Uterus (tissue), 3 donors: ENCODE measurements at regions not wholly inside any gene's neighbourhood (a gene's known extent, or its start where the extent isn't known, plus 50 kb on each side); places are given as distances from the start of the nearest gene placed in this dataset.

ENCODE experiments used
- DNase-seq, 2 donors: peaks; one replicate each; pipeline ENCODE4 v3.0.0-alpha.2; 2019 to 2020
- H3K27ac ChIP-seq, 2 donors: fragments of 200-600 bp; sonication (generic); 1 replicate in 1 of 2; 2 replicates in 1 of 2; pipeline ENCODE4 v1.5.1; 2016 to 2018
- H3K27me3 ChIP-seq, 2 donors: fragments of 200-600 bp; sonication (generic); one replicate each; pipeline ENCODE4 v1.5.1; 2018 to 2019; ENCODE audit warnings: control low read depth in 1 of 2
- H3K36me3 ChIP-seq, 2 donors: fragments of 200-600 bp; sonication (generic); one replicate each; pipeline ENCODE4 v1.5.1; 2019; ENCODE audit warnings: control low read depth in 1 of 2
- H3K4me1 ChIP-seq, 2 donors: fragments of 200-600 bp; sonication (generic); one replicate each; pipeline ENCODE4 v1.5.1; 2018 to 2019; ENCODE audit warnings: control low read depth in 1 of 2
- H3K4me3 ChIP-seq, 2 donors: fragments of 200-600 bp; sonication (generic); 1 replicate in 1 of 2; 2 replicates in 1 of 2; pipeline ENCODE4 v1.5.1; 2018 to 2019; ENCODE audit warnings: mild to moderate bottlenecking in 1 of 2
- H3K9me3 ChIP-seq, 2 donors: fragments of 200-600 bp; sonication (generic); one replicate each; pipeline ENCODE4 v1.5.1; 2019; ENCODE audit warnings: control low read depth in 1 of 2
- CTCF ChIP-seq, 4 experiments: fragments of 200-600 bp in 2 of 4; fragments of 450-650 bp in 2 of 4; sonication (generic) in 2 of 4; IDR thresholded peaks; one replicate each; pipeline ENCODE4 v1.5.1; 2016 to 2019; ENCODE audit warnings: antibody characterized with exemption in 4 of 4, mild to moderate bottlenecking in 2 of 4, moderate library complexity in 1 of 4
- POLR2A ChIP-seq, 2 donors: fragments of 450-650 bp; IDR thresholded peaks; one replicate each; pipeline ENCODE4 v1.6.1; 2016; ENCODE audit warnings: antibody characterized with exemption in 2 of 2, mild to moderate bottlenecking in 1 of 2, moderate library complexity in 1 of 2
- intact Hi-C: fragments of 100-400 bp; cut with DNase I; formaldehyde crosslinking; loops from one replicate; pipeline ENCODE4 v1.15.1; 2023; ENCODE audit warnings: low total_unique reads
- donor health status: DM: yes; HTN: yes; CAD: no.

DNA sequence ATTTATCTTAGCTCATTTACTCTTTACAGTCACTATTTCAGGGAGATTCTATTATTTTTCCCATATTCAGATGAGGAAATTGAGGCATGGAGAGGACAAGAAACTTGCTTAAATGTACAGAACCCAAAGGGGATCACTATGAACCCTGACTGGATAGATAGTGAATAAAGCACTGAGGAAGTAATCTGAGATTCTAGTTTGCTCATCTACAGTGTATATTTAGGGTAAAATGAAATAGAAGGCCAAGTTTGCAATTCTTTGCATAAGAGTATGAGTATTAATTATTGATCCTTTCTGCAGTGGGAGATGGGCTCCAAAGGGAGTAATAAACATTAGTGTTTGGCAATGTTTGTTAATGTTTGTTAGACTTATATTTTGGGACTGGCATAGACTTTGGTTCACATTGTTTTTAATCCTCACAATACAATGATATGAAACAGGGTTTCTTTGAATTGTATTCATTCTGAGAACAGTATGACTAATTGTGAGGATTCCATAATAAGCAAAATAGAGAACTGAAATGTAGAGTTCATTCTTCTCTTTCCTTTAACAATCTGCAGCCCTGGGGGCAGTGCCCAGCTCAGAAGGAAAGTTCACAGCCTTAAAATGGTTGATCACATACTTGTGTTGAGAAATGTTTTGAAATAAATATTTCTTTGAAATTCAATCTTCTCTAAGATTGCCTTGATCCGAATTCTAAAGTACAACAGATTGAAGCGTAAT lies 131.0 kb upstream of the ZNF804B start:
- intact Hi-C loops = no loop called here
- Histone ChIP-seq H3K27ac (no peak overlapping the region), H3K4me1 (no peaks in the 10 kb centered on the region), H3K4me3 (no peak overlapping the region), H3K36me3 (no peaks in the 10 kb centered on the region), H3K9me3 (no peaks in the 10 kb centered on the region), H3K27me3 (no peaks in the 10 kb centered on the region)
- DNase-seq = no peak
- no peak for TF ChIP-seq POLR2A (IDR thresholded peaks at IDR 0.05)
- TF ChIP-seq CTCF (IDR thresholded peaks at IDR 0.05) = no peak

DNA sequence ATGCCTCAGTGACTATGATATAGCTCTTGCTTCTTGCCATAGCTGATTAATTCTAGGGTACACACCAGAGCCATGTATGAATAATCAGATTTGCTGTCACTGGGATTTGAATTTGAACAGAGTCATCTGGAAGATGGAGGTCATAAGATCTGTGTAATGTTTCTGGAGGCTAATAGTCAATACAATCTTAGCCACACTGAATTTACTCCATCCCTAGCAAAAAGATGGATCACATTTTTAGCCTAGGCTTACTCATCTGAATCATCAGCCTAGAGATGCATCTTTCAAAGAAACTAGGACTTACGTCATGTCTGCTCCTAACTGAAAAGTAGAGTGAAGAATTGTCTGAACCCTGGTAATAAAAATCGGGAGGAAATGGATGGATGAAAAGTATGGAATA lies 142.3 kb upstream of the ZNF804B start:
- no peaks in the 10 kb centered on the region for H3K36me3 ChIP-seq
- TF ChIP-seq POLR2A (IDR thresholded peaks at IDR 0.05) = no peak
- no peak for TF ChIP-seq CTCF (IDR thresholded peaks at IDR 0.05)
- H3K4me3 ChIP-seq = no peak overlapping the region
- no peaks in the 10 kb centered on the region for H3K27me3 ChIP-seq
- H3K4me1 ChIP-seq = no peaks in the 10 kb centered on the region
- H3K9me3 ChIP-seq = no peaks in the 10 kb centered on the region
- H3K27ac ChIP-seq = no peak overlapping the region
- no peak for DNase-seq
- intact Hi-C loops = no loop called here

DNA sequence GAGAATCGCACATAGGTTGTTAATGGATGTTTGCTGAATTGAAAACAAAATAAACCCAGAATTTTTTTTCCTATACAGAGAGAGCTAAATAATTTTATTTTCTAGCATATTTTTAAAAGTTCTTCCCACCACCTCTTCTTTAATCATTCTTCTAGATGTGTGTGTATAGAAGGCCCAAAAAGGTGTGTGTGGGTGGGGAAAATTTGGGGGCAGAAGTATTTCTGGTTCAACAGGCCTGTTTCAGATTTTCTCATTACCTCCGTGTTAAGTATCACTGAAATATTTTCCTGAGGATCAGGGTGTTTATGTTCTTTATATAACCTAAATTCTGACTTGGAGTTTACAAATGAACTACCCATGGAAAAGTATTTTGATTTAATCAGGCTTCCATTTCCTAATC lies 144.2 kb upstream of the ZNF804B start:
- intact Hi-C loops = no loop called here
- Histone ChIP-seq H3K27me3 (no peaks in the 10 kb centered on the region), H3K4me3 (no peak overlapping the region), H3K27ac (no peak overlapping the region), H3K4me1 (no peaks in the 10 kb centered on the region), H3K36me3 (no peaks in the 10 kb centered on the region), H3K9me3 (no peaks in the 10 kb centered on the region)
- TF ChIP-seq POLR2A (IDR thresholded peaks at IDR 0.05) (no peak), CTCF (IDR thresholded peaks at IDR 0.05) (no peak)
- no peak for DNase-seq

DNA sequence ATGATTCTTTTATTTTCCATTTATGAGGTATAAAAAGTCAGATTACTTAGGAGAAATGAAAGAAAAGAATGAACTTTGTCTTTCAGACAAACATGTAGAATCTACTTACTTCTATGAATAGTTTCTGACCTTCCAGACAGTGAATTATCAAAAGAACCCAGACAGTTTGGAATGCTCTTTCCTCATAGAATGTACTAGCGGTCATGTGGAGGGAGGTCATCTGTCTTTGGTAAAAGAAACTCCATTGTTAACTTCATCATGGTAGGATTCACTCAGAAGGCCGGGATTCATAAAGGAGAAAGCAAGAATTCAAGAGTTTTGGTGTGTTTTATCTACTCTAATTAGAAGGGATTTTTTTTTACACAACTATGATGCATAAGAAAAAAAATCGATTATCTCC lies 144.8 kb upstream of the ZNF804B start:
- no peak for DNase-seq
- H3K27ac ChIP-seq = no peak overlapping the region
- H3K9me3 ChIP-seq = no peaks in the 10 kb centered on the region
- intact Hi-C loops = no loop called here
- H3K36me3 ChIP-seq = no peaks in the 10 kb centered on the region
- H3K4me3 ChIP-seq = no peak overlapping the region
- no peaks in the 10 kb centered on the region for H3K27me3 ChIP-seq
- TF ChIP-seq POLR2A (IDR thresholded peaks at IDR 0.05) (no peak), CTCF (IDR thresholded peaks at IDR 0.05) (no peak)
- no peaks in the 10 kb centered on the region for H3K4me1 ChIP-seq

- Histone ChIP-seq H3K4me1 (no peaks in the 10 kb centered on the region), H3K4me3 (no peak overlapping the region), H3K27ac (no peak overlapping the region), H3K9me3 (no peaks in the 10 kb centered on the region), H3K36me3 (no peaks in the 10 kb centered on the region), H3K27me3 (no peaks in the 10 kb centered on the region)
- intact Hi-C loops = no loop called here
- no peak for DNase-seq
- TF ChIP-seq POLR2A (IDR thresholded peaks at IDR 0.05) = no peak
- TF ChIP-seq CTCF (IDR thresholded peaks at IDR 0.05) = no peak
Measured at GRCh38 chr7:88610942-88611341, 148.6 kb upstream of the ZNF804B start.
